Neural crest cell (in vitro differentiated cells): ENCODE measurements at regions not wholly inside any gene's neighbourhood (a gene's known extent, or its start where the extent isn't known, plus 50 kb on each side); places are given as distances from the start of the nearest gene placed in this dataset.

ENCODE experiments used
- DNase-seq: peaks from one replicate; pipeline ENCODE4 v3.0.0; 2021; ENCODE audit warnings: low read depth, mixed read lengths, low spot score
- H3K27ac Mint-ChIP-seq: one replicate; pipeline ENCODE4 v1.8.0; 2021; ENCODE audit warnings: mild to moderate bottlenecking, mixed read lengths; ENCODE audit not compliant: unreplicated experiment
- H3K27me3 Mint-ChIP-seq: 2 replicates; pipeline ENCODE4 v1.8.0; 2021; ENCODE audit warnings: low read depth, mild to moderate bottlenecking, mixed read lengths
- H3K36me3 Mint-ChIP-seq: 2 replicates; pipeline ENCODE4 v1.8.0; 2021; ENCODE audit warnings: low read depth, mild to moderate bottlenecking, mixed read lengths
- H3K4me1 Mint-ChIP-seq: 2 replicates; pipeline ENCODE4 v1.8.0; 2021; ENCODE audit warnings: mixed read lengths
- H3K4me3 Mint-ChIP-seq: one replicate; pipeline ENCODE4 v1.8.0; 2021; ENCODE audit warnings: mild to moderate bottlenecking, mixed read lengths
- H3K9me3 Mint-ChIP-seq: 2 replicates; pipeline ENCODE4 v1.8.0; 2021; ENCODE audit warnings: mixed read lengths
- TF ChIP-seq, protein P1 (sequence below): fragments of 200-600 bp; sonication (generic); conservative IDR thresholded peaks from 2 replicates; pipeline ENCODE4 v1.5.0; 2021; ENCODE audit warnings: antibody characterized with exemption, mild to moderate bottlenecking

DNA sequence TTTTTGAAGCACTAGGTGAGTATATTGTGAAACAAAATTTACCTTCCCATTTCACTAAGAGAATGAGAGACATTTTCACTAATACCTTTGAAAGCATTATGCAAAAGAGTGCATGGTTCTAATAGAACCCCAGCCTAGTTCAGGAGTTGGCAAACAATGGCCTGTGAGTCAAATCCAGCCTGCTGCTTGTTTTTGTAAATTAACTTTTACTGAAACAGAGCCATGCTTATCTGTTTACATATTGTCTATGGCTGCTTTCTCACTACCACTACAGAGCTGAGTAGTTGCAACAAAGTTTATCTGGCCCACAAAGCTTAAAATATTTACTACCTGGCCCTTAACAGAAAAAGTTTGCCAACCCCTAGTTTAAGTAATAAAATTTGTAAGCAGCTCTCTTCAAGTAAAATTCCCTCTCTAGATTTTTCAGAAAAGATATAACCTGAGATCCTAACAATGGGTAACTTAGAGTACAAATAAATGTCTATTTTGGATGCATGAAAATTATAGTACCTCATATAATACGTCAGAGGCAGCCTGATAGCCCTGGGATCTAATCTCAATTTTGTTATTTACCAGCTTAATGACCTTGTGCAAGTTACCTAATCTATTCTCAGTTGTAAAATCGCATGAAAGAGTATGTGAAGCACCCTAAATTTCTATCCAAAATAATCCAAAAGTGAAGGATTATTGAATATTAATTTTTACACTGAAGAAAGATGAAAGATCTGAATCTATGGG, 50.7 kb upstream of the ARL15 start:
- no peak overlapping the region for H3K27ac Mint-ChIP-seq
- H3K4me3 Mint-ChIP-seq, result no peak overlapping the region
- H3K36me3 Mint-ChIP-seq, result no peaks in the 10 kb centered on the region
- no peaks in the 10 kb centered on the region for H3K4me1 Mint-ChIP-seq
- DNase-seq, result no peak
- peaks cover 4% of the 10 kb centered on the region for H3K27me3 Mint-ChIP-seq
- TF ChIP-seq, protein P1, sequence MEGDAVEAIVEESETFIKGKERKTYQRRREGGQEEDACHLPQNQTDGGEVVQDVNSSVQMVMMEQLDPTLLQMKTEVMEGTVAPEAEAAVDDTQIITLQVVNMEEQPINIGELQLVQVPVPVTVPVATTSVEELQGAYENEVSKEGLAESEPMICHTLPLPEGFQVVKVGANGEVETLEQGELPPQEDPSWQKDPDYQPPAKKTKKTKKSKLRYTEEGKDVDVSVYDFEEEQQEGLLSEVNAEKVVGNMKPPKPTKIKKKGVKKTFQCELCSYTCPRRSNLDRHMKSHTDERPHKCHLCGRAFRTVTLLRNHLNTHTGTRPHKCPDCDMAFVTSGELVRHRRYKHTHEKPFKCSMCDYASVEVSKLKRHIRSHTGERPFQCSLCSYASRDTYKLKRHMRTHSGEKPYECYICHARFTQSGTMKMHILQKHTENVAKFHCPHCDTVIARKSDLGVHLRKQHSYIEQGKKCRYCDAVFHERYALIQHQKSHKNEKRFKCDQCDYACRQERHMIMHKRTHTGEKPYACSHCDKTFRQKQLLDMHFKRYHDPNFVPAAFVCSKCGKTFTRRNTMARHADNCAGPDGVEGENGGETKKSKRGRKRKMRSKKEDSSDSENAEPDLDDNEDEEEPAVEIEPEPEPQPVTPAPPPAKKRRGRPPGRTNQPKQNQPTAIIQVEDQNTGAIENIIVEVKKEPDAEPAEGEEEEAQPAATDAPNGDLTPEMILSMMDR, result no peak
- peaks cover under 1% of the 10 kb centered on the region for H3K9me3 Mint-ChIP-seq
